ENCODE measurements at regions not wholly inside any gene's neighbourhood (a gene's known extent, or its start where the extent isn't known, plus 50 kb on each side); places are given as distances from the start of the nearest gene placed in this dataset.

- TF ChIP-seq CTCF (IDR thresholded peaks at IDR 0.05; ENCODE audit: insufficient read depth, low read length, poor library complexity, severe bottlenecking) (no peak), EZH2phosphoT487 (conservative IDR thresholded peaks at IDR 0.05; ENCODE audit: low read length) (no peak)
Observed at GRCh38 chr2:118689456-118689855, 158.0 kb downstream of the EN1 start.

Measured in SU-DHL-6 (cell line).